ENCODE measurements at regions not wholly inside any gene's neighbourhood (a gene's known extent, or its start where the extent isn't known, plus 50 kb on each side); places are given as distances from the start of the nearest gene placed in this dataset.

DNA sequence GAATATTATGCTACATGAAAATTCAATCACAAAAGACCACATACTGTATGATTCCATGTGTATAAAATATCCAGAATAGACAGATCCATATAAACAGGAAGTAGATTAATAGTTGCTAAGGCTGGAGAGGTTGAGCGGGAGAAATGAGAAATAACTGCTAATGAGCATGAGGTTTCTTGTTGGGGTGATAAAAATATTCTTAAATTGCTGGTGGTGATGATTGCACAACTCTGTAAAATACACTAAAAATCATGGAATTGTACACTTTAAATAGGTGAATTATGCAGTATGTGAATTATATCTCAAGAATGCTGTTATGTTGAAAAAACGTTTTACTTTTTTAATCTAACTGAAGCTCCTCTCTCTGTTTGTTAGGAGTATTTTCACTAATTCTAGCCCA is 101.8 kb upstream of the CREB1 start:
- Histone ChIP-seq H3K4me3 (ENCODE audit: insufficient read depth, low read length) (no peak overlapping the region), H3K27ac (ENCODE audit: low read depth, low read length) (no peak overlapping the region), H3K36me3 (ENCODE audit: insufficient read depth, low read length) (no peaks in the 10 kb centered on the region), H3K79me2 (ENCODE audit: insufficient read depth, low read length) (no peaks in the 10 kb centered on the region), H3K9me3 (ENCODE audit: low read depth, low read length) (peaks cover 3% of the 10 kb centered on the region), H3K4me2 (ENCODE audit: insufficient read depth, low read length) (no peak overlapping the region), H3K4me1 (ENCODE audit: insufficient read depth, low read length) (peaks cover 6% of the 10 kb centered on the region), H2AFZ (ENCODE audit: low read length) (no peak overlapping the region), H4K20me1 (ENCODE audit: insufficient read depth, low read length) (no peaks in the 10 kb centered on the region), H3K27me3 (ENCODE audit: insufficient read depth, low read length) (no peaks in the 10 kb centered on the region)
- TF ChIP-seq, protein P1, sequence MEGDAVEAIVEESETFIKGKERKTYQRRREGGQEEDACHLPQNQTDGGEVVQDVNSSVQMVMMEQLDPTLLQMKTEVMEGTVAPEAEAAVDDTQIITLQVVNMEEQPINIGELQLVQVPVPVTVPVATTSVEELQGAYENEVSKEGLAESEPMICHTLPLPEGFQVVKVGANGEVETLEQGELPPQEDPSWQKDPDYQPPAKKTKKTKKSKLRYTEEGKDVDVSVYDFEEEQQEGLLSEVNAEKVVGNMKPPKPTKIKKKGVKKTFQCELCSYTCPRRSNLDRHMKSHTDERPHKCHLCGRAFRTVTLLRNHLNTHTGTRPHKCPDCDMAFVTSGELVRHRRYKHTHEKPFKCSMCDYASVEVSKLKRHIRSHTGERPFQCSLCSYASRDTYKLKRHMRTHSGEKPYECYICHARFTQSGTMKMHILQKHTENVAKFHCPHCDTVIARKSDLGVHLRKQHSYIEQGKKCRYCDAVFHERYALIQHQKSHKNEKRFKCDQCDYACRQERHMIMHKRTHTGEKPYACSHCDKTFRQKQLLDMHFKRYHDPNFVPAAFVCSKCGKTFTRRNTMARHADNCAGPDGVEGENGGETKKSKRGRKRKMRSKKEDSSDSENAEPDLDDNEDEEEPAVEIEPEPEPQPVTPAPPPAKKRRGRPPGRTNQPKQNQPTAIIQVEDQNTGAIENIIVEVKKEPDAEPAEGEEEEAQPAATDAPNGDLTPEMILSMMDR (IDR thresholded peaks at IDR 0.05; ENCODE audit: extremely low read depth, low read depth, low read length) = no peak
- no peak for DNase-seq (ENCODE audit: insufficient read length, low spot score, missing footprints)

DNA sequence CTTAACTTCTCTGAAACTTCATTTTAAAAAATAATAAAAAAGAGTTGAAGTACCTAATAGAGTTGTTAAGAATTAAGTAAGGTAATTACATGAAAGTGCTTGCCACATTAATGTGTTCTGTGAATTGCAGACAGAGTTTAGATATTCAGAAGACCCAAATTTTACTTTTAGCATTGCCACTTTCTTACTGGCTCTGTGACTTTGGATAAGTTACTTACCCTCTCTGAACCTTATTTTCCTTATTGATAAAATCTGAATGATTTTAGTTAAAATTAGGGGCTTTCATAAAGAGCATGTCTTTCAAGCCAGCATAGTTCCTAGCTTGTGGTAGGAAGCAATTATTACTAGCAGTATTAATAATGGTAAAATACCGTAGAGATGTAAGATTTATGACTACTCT is 101.2 kb upstream of the CREB1 start:
- Histone ChIP-seq H3K79me2 (ENCODE audit: insufficient read depth, low read length) (no peaks in the 10 kb centered on the region), H4K20me1 (ENCODE audit: insufficient read depth, low read length) (no peaks in the 10 kb centered on the region), H3K27ac (ENCODE audit: low read depth, low read length) (no peak overlapping the region), H3K4me3 (ENCODE audit: insufficient read depth, low read length) (no peak overlapping the region), H2AFZ (ENCODE audit: low read length) (no peak overlapping the region), H3K36me3 (ENCODE audit: insufficient read depth, low read length) (no peaks in the 10 kb centered on the region), H3K4me2 (ENCODE audit: insufficient read depth, low read length) (no peak overlapping the region), H3K9me3 (ENCODE audit: low read depth, low read length) (no peaks in the 10 kb centered on the region), H3K4me1 (ENCODE audit: insufficient read depth, low read length) (peaks cover 6% of the 10 kb centered on the region), H3K27me3 (ENCODE audit: insufficient read depth, low read length) (no peaks in the 10 kb centered on the region)
- no peak for DNase-seq (ENCODE audit: insufficient read length, low spot score, missing footprints)
- TF ChIP-seq, protein P1 (IDR thresholded peaks at IDR 0.05; ENCODE audit: extremely low read depth, low read depth, low read length) = no peak

DNA sequence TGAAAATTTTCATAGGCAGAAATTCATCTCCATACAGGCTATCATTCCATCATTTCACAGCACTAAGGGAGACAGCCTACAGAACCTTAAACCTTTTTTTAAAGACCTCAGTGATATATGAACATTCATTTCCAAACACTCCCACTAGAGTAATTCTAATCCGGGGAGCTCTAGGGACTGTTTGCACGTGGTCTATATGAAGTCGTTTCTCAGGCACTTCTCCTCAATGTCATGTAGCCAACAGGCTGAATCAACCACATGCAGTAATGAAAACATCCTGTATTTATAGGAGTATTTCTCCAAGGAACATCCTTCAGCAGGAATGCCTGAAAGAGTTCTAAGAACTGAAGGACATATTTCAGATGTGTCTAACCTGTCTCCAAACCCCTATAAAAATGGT is 97.3 kb upstream of the CREB1 start:
- H3K4me2 ChIP-seq (ENCODE audit: insufficient read depth, low read length) = no peak overlapping the region
- H2AFZ ChIP-seq (ENCODE audit: low read length) = peak overlapping the region; percentile 32
- TF ChIP-seq, protein P1 (IDR thresholded peaks at IDR 0.05; ENCODE audit: extremely low read depth, low read depth, low read length) = no peak
- no peak overlapping the region for H3K27ac ChIP-seq (ENCODE audit: low read depth, low read length)
- H4K20me1 ChIP-seq (ENCODE audit: insufficient read depth, low read length) = no peaks in the 10 kb centered on the region
- H3K79me2 ChIP-seq (ENCODE audit: insufficient read depth, low read length) = no peaks in the 10 kb centered on the region
- no peaks in the 10 kb centered on the region for H3K36me3 ChIP-seq (ENCODE audit: insufficient read depth, low read length)
- peaks cover 3% of the 10 kb centered on the region for H3K4me1 ChIP-seq (ENCODE audit: insufficient read depth, low read length)
- no peaks in the 10 kb centered on the region for H3K27me3 ChIP-seq (ENCODE audit: insufficient read depth, low read length)
- no peak for DNase-seq (ENCODE audit: insufficient read length, low spot score, missing footprints)
- H3K9me3 ChIP-seq (ENCODE audit: low read depth, low read length) = no peaks in the 10 kb centered on the region
- no peak overlapping the region for H3K4me3 ChIP-seq (ENCODE audit: insufficient read depth, low read length)

DNA sequence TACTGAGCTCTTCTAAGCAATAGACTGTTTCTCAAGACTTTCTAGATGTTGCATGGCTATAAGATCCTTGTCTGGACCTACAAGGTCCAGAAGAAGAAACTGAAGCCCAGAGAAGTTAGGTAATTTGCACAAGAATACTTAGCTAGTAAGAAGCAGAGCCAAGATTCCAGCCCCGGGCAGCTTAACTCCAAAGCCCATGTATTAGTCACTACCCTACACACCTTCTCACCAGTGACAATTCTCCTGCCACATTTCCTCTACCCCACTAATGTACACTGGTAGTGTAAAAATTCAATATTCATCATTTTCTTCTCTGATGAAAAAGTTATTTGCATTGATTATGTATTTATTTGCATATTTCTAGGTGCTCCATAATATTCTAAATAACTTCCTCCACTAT is 95.5 kb upstream of the CREB1 start:
- Histone ChIP-seq H3K79me2 (ENCODE audit: insufficient read depth, low read length) (no peaks in the 10 kb centered on the region), H3K27me3 (ENCODE audit: insufficient read depth, low read length) (no peaks in the 10 kb centered on the region)
- no peak for DNase-seq (ENCODE audit: insufficient read length, low spot score, missing footprints)

More for the DNA sequence above, 95.5 kb upstream of the CREB1 start:
- Histone ChIP-seq H4K20me1 (ENCODE audit: insufficient read depth, low read length) (no peaks in the 10 kb centered on the region), H2AFZ (ENCODE audit: low read length) (no peak overlapping the region), H3K4me2 (ENCODE audit: insufficient read depth, low read length) (no peak overlapping the region), H3K4me1 (ENCODE audit: insufficient read depth, low read length) (peaks cover 3% of the 10 kb centered on the region), H3K9me3 (ENCODE audit: low read depth, low read length) (no peaks in the 10 kb centered on the region), H3K36me3 (ENCODE audit: insufficient read depth, low read length) (no peaks in the 10 kb centered on the region), H3K27ac (ENCODE audit: low read depth, low read length) (no peak overlapping the region), H3K4me3 (ENCODE audit: insufficient read depth, low read length) (no peak overlapping the region)
- TF ChIP-seq, protein P1 (IDR thresholded peaks at IDR 0.05; ENCODE audit: extremely low read depth, low read depth, low read length) = no peak

Measured in osteoblast (primary cell).